ENCODE measurements at regions not wholly inside any gene's neighbourhood (a gene's known extent, or its start where the extent isn't known, plus 50 kb on each side); places are given as distances from the start of the nearest gene placed in this dataset.

DNA sequence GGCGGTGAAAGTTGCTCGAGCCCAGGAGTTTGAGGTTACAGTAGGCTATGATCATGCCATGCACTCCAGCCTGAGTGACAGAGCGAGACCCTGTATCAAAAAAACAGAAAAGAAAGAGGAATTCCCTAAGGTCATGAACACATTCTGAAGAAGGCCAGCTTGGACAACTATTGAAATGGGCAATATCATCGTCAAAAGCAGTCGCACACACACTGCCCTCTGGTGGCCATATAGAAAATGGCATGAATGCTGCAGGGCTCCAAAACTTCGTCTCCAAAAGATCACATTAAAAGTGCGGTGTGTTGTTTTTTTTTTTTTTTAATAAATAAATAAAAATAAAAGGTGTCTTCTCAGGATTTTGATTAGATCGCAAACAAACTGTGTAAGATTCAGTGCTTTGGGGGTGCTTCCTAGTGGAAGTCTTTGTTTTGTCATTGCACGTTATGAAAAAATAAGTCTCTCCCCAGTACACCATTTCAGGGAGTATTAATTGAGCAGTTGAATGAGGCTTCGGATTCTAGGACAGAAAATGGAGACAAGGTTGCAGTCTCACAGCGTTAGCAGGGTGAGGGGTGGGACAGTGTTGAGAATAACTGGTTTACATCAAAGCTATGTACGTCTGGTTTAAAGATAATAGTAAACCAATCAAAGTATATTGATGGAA lies 87.5 kb upstream of the FMN2 start:
- no peak overlapping the region for H3K4me3 ChIP-seq (ENCODE audit: insufficient read depth, low read length, poor library complexity, severe bottlenecking)
- TF ChIP-seq, protein P1, sequence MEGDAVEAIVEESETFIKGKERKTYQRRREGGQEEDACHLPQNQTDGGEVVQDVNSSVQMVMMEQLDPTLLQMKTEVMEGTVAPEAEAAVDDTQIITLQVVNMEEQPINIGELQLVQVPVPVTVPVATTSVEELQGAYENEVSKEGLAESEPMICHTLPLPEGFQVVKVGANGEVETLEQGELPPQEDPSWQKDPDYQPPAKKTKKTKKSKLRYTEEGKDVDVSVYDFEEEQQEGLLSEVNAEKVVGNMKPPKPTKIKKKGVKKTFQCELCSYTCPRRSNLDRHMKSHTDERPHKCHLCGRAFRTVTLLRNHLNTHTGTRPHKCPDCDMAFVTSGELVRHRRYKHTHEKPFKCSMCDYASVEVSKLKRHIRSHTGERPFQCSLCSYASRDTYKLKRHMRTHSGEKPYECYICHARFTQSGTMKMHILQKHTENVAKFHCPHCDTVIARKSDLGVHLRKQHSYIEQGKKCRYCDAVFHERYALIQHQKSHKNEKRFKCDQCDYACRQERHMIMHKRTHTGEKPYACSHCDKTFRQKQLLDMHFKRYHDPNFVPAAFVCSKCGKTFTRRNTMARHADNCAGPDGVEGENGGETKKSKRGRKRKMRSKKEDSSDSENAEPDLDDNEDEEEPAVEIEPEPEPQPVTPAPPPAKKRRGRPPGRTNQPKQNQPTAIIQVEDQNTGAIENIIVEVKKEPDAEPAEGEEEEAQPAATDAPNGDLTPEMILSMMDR (IDR thresholded peaks at IDR 0.05; ENCODE audit: insufficient read depth, low read length, poor library complexity, severe bottlenecking): peak; percentile 63
- TF ChIP-seq EZH2phosphoT487 (conservative IDR thresholded peaks at IDR 0.05; ENCODE audit: low read length): no peak
- no peaks in the 10 kb centered on the region for H3K79me2 ChIP-seq (ENCODE audit: insufficient read depth, low read length)
- no peak overlapping the region for H3K9ac ChIP-seq (ENCODE audit: low read length)
- no peaks in the 10 kb centered on the region for H4K20me1 ChIP-seq (ENCODE audit: low read depth, low read length)
- H3K27me3 ChIP-seq (ENCODE audit: low read length): no peaks in the 10 kb centered on the region
- no peaks in the 10 kb centered on the region for H3F3A ChIP-seq (ENCODE audit: insufficient read depth)
- H3K9me2 ChIP-seq (replicated peaks; ENCODE audit: insufficient read depth, low read length): no peaks in the 10 kb centered on the region
- no peaks in the 10 kb centered on the region for H3K9me3 ChIP-seq (ENCODE audit: insufficient read depth, low read length)
- H2AFZ ChIP-seq (ENCODE audit: low read depth, low read length, severe bottlenecking): no peak overlapping the region
- no peaks in the 10 kb centered on the region for H3K36me3 ChIP-seq (ENCODE audit: low read length)
- no peak overlapping the region for H3K27ac ChIP-seq (ENCODE audit: low read depth, low read length)
- H3K4me2 ChIP-seq (ENCODE audit: low read depth, low read length, poor library complexity, severe bottlenecking): no peak overlapping the region

DNA sequence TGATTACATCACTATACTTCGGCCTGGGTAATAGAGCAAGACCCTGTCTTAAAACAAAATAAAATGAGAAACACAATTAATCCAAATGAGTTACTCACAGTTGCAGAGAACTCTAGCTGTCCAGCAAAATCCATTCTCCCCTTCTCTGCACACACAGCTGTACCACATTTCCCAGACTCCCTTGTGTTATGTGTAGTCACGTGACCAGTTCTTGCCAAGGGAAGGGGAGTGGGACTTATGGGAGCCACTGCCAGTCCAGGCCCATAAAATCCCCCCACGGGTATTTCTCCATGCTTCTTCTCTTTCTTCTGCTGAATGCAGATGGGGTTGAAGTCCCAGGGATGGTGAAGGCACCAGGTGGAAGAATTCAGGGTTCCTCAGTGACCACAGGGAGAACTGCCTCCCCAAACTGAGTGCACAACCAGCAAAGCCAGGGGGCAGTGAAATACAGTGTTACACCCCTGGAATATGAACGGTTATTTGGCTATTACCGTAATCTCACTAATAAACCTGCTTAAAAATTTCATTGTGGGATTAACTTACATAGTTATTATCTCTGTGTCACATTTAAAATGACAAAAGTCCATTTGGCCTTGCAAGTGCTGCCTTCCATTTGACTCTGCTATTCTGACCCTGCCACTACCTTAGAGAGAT lies 85.6 kb upstream of the FMN2 start:
- no peaks in the 10 kb centered on the region for H3K36me3 ChIP-seq (ENCODE audit: low read length)
- H3K9me3 ChIP-seq (ENCODE audit: insufficient read depth, low read length): no peaks in the 10 kb centered on the region
- no peak overlapping the region for H3K4me2 ChIP-seq (ENCODE audit: low read depth, low read length, poor library complexity, severe bottlenecking)
- no peaks in the 10 kb centered on the region for H3K79me2 ChIP-seq (ENCODE audit: insufficient read depth, low read length)
- no peaks in the 10 kb centered on the region for H3F3A ChIP-seq (ENCODE audit: insufficient read depth)
- H3K4me3 ChIP-seq (ENCODE audit: insufficient read depth, low read length, poor library complexity, severe bottlenecking): no peak overlapping the region
- no peak overlapping the region for H2AFZ ChIP-seq (ENCODE audit: low read depth, low read length, severe bottlenecking)
- H3K9me2 ChIP-seq (replicated peaks; ENCODE audit: insufficient read depth, low read length): no peaks in the 10 kb centered on the region
- TF ChIP-seq, protein P1 (IDR thresholded peaks at IDR 0.05; ENCODE audit: insufficient read depth, low read length, poor library complexity, severe bottlenecking): no peak
- no peak for TF ChIP-seq EZH2phosphoT487 (conservative IDR thresholded peaks at IDR 0.05; ENCODE audit: low read length)
- H4K20me1 ChIP-seq (ENCODE audit: low read depth, low read length): no peaks in the 10 kb centered on the region
- H3K27me3 ChIP-seq (ENCODE audit: low read length): no peaks in the 10 kb centered on the region
- H3K27ac ChIP-seq (ENCODE audit: low read depth, low read length): no peak overlapping the region
- H3K9ac ChIP-seq (ENCODE audit: low read length): no peak overlapping the region

DNA sequence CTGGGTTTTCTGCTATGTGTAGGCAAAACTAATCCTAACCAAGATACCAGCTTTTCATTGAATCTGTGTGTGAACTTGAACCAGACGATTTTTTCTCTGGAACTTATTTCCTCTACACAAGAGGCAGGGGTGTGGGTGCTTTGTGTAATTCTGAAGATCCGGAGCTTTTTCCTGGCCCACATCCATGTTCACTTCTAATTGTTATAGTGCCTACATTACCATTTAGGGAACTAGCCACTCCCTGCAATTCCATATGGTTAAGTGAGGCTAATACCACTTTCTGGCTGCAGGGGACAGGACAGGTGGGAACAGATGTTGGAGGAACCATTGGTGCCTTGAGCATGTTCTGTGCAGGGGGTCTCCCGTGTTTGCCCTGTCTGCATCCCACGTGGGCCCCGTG lies 83.4 kb upstream of the FMN2 start:
- Histone ChIP-seq H3K79me2 (ENCODE audit: insufficient read depth, low read length) (no peaks in the 10 kb centered on the region), H3F3A (ENCODE audit: insufficient read depth) (no peaks in the 10 kb centered on the region), H3K27ac (ENCODE audit: low read depth, low read length) (no peak overlapping the region), H3K36me3 (ENCODE audit: low read length) (no peaks in the 10 kb centered on the region), H2AFZ (ENCODE audit: low read depth, low read length, severe bottlenecking) (no peak overlapping the region), H3K4me2 (ENCODE audit: low read depth, low read length, poor library complexity, severe bottlenecking) (no peak overlapping the region), H3K9me2 (replicated peaks; ENCODE audit: insufficient read depth, low read length) (no peaks in the 10 kb centered on the region), H4K20me1 (ENCODE audit: low read depth, low read length) (no peaks in the 10 kb centered on the region), H3K9ac (ENCODE audit: low read length) (no peak overlapping the region), H3K9me3 (ENCODE audit: insufficient read depth, low read length) (no peaks in the 10 kb centered on the region), H3K4me3 (ENCODE audit: insufficient read depth, low read length, poor library complexity, severe bottlenecking) (no peak overlapping the region), H3K27me3 (ENCODE audit: low read length) (no peaks in the 10 kb centered on the region)
- TF ChIP-seq EZH2phosphoT487 (conservative IDR thresholded peaks at IDR 0.05; ENCODE audit: low read length): no peak
- TF ChIP-seq, protein P1 (IDR thresholded peaks at IDR 0.05; ENCODE audit: insufficient read depth, low read length, poor library complexity, severe bottlenecking): no peak
